ENCODE measurements at regions not wholly inside any gene's neighbourhood (a gene's known extent, or its start where the extent isn't known, plus 50 kb on each side); places are given as distances from the start of the nearest gene placed in this dataset.

DNA sequence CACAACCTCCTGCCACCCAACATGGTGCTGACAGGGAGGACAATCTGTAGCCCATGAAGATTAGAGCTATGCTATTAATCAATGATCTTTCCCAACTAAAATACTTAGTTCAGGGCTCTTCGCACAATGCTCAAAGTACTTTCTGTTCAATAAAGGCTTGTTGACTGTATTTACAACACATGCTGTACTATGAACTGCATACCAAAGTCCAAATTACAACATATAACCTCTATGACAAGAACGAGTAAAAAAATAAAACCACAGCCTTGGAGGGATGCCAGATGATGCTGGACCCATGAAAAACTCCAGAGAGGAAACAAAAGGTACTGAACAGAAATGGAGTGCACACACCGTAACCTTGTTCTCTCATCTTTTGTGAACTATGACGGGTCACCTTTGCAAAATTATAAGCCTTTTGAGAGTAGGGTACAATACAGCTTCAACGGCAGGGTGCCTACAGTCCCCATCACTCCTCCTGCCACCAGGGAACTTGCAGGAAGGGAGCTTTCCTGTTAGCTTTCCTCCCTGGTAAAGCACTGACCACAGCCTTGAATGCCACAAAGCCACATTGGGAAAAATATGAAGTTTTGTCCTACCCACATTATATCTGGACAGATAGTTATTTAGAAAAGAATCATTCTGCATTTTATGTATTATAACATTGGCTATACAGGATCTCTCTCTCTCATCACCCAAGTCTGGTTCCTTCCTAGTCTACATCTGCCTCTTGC is 175.6 kb downstream of the NRIP1 start:
- TF ChIP-seq, protein P1, sequence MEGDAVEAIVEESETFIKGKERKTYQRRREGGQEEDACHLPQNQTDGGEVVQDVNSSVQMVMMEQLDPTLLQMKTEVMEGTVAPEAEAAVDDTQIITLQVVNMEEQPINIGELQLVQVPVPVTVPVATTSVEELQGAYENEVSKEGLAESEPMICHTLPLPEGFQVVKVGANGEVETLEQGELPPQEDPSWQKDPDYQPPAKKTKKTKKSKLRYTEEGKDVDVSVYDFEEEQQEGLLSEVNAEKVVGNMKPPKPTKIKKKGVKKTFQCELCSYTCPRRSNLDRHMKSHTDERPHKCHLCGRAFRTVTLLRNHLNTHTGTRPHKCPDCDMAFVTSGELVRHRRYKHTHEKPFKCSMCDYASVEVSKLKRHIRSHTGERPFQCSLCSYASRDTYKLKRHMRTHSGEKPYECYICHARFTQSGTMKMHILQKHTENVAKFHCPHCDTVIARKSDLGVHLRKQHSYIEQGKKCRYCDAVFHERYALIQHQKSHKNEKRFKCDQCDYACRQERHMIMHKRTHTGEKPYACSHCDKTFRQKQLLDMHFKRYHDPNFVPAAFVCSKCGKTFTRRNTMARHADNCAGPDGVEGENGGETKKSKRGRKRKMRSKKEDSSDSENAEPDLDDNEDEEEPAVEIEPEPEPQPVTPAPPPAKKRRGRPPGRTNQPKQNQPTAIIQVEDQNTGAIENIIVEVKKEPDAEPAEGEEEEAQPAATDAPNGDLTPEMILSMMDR (conservative IDR thresholded peaks at IDR 0.05; ENCODE audit: low read length) = no peak
- Histone ChIP-seq H3K9ac (ENCODE audit: low read depth, low read length, poor library complexity, severe bottlenecking) (no peak overlapping the region), H3F3A (ENCODE audit: low read depth) (no peaks in the 10 kb centered on the region), H3K79me2 (ENCODE audit: insufficient read depth, low read length) (no peaks in the 10 kb centered on the region), H3K9me2 (replicated peaks; ENCODE audit: low read depth, low read length) (no peaks in the 10 kb centered on the region), H3K4me2 (ENCODE audit: low read depth, low read length, poor library complexity, severe bottlenecking) (no peak overlapping the region), H3K36me3 (ENCODE audit: insufficient read depth, low read length) (no peaks in the 10 kb centered on the region), H3K9me3 (ENCODE audit: insufficient read depth, low read depth, low read length) (no peaks in the 10 kb centered on the region), H3K4me3 (ENCODE audit: low read length, poor library complexity, severe bottlenecking) (no peak overlapping the region), H4K20me1 (ENCODE audit: insufficient read depth, low read length, poor library complexity, severe bottlenecking) (no peaks in the 10 kb centered on the region), H3K27me3 (ENCODE audit: insufficient read depth, low read length, poor library complexity, severe bottlenecking) (no peaks in the 10 kb centered on the region), H3K4me1 (ENCODE audit: insufficient read depth, low read length, poor library complexity, severe bottlenecking) (peaks cover 10% of the 10 kb centered on the region), H2AFZ (ENCODE audit: low read length) (no peak overlapping the region)

DNA sequence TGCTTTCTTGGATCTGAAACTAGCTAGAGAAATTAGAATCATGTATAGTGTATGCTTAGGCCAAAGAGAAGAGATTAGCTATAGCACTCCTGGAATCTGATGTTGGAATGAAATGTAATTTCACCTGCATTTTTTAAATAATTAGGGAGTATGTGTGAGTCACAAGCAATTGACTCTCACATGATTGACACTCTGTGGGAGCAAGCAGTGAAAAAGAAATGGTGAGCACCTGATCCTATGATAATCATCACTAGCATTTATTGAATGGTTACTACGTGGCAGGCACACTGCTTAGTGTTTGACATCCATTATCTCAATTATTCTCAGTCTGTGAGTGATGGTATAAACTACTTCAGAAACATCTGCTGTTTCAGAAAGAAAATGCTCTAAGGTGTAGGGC is 176.6 kb downstream of the NRIP1 start:
- Histone ChIP-seq H3K9ac (ENCODE audit: low read depth, low read length, poor library complexity, severe bottlenecking) (no peak overlapping the region), H3K9me2 (replicated peaks; ENCODE audit: low read depth, low read length) (no peaks in the 10 kb centered on the region), H3F3A (ENCODE audit: low read depth) (no peaks in the 10 kb centered on the region), H3K4me1 (ENCODE audit: insufficient read depth, low read length, poor library complexity, severe bottlenecking) (peaks cover 10% of the 10 kb centered on the region), H3K4me3 (ENCODE audit: low read length, poor library complexity, severe bottlenecking) (no peak overlapping the region), H3K79me2 (ENCODE audit: insufficient read depth, low read length) (no peaks in the 10 kb centered on the region), H3K9me3 (ENCODE audit: insufficient read depth, low read depth, low read length) (no peaks in the 10 kb centered on the region), H3K36me3 (ENCODE audit: insufficient read depth, low read length) (no peaks in the 10 kb centered on the region), H2AFZ (ENCODE audit: low read length) (no peak overlapping the region), H3K4me2 (ENCODE audit: low read depth, low read length, poor library complexity, severe bottlenecking) (no peak overlapping the region), H4K20me1 (ENCODE audit: insufficient read depth, low read length, poor library complexity, severe bottlenecking) (no peaks in the 10 kb centered on the region), H3K27me3 (ENCODE audit: insufficient read depth, low read length, poor library complexity, severe bottlenecking) (no peaks in the 10 kb centered on the region)
- TF ChIP-seq, protein P1 (conservative IDR thresholded peaks at IDR 0.05; ENCODE audit: low read length) = no peak
- TF ChIP-seq EZH2phosphoT487 (IDR thresholded peaks at IDR 0.05; ENCODE audit: borderline replicate concordance) = no peak

DNA sequence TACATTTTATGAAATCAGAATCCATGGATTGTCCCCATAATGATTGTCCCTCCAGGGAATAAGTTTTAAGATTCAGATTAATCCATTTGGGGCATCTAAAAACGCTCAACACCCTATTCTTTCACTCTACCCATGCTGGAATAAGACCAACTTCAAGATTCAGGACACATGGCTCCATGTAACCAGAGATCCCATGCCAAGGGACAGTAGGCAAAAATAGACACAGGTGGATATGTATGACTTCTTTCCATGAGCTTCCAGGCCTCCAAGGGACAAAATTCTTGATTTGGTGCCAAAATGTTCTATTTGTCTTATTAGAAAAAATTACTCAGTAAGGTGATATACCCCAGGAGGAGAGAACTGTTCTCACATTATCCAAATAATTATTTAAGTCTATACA is 178.8 kb downstream of the NRIP1 start:
- TF ChIP-seq EZH2phosphoT487 (IDR thresholded peaks at IDR 0.05; ENCODE audit: borderline replicate concordance) = no peak
- TF ChIP-seq, protein P1 (conservative IDR thresholded peaks at IDR 0.05; ENCODE audit: low read length) = no peak
- no peak overlapping the region for H3K4me2 ChIP-seq (ENCODE audit: low read depth, low read length, poor library complexity, severe bottlenecking)
- no peaks in the 10 kb centered on the region for H4K20me1 ChIP-seq (ENCODE audit: insufficient read depth, low read length, poor library complexity, severe bottlenecking)
- H3K9ac ChIP-seq (ENCODE audit: low read depth, low read length, poor library complexity, severe bottlenecking) = no peak overlapping the region
- no peak overlapping the region for H3K4me3 ChIP-seq (ENCODE audit: low read length, poor library complexity, severe bottlenecking)
- no peaks in the 10 kb centered on the region for H3K27me3 ChIP-seq (ENCODE audit: insufficient read depth, low read length, poor library complexity, severe bottlenecking)
- H2AFZ ChIP-seq (ENCODE audit: low read length) = no peak overlapping the region
- H3F3A ChIP-seq (ENCODE audit: low read depth) = no peaks in the 10 kb centered on the region
- H3K79me2 ChIP-seq (ENCODE audit: insufficient read depth, low read length) = no peaks in the 10 kb centered on the region
- no peaks in the 10 kb centered on the region for H3K36me3 ChIP-seq (ENCODE audit: insufficient read depth, low read length)
- H3K9me3 ChIP-seq (ENCODE audit: insufficient read depth, low read depth, low read length) = no peaks in the 10 kb centered on the region
- H3K4me1 ChIP-seq (ENCODE audit: insufficient read depth, low read length, poor library complexity, severe bottlenecking) = peaks cover 10% of the 10 kb centered on the region
- no peaks in the 10 kb centered on the region for H3K9me2 ChIP-seq (replicated peaks; ENCODE audit: low read depth, low read length)

All from Loucy (cell line).